GM12874 (cell line): ENCODE measurements at regions not wholly inside any gene's neighbourhood (a gene's known extent, or its start where the extent isn't known, plus 50 kb on each side); places are given as distances from the start of the nearest gene placed in this dataset.

Source experiments
- TF ChIP-seq, protein P1 (sequence below): IDR thresholded peaks from 2 replicates; pipeline ENCODE4 v1.5.1; 2011; ENCODE audit warnings: low read depth, mild to moderate bottlenecking, control low read depth, low read length, moderate library complexity; ENCODE audit not compliant: insufficient read depth

DNA sequence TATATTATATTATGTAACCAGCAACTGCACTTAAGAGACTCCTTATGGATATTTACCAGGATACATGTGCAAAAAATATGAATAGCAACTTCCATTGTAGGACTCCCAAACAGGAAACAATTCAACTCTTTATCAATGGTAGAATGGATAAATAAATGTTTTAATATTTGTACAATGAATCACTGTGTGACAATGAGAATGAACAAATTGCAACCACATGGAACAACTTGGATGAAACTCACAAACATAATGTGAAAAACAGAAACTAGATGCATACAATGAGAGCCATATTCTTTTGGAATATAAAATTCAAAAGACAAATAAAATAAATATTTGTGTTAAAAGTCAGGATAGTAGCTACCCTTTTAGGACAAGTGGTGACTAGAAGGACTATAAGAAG is 1015.7 kb downstream of the TECRL start:
- TF ChIP-seq, protein P1, sequence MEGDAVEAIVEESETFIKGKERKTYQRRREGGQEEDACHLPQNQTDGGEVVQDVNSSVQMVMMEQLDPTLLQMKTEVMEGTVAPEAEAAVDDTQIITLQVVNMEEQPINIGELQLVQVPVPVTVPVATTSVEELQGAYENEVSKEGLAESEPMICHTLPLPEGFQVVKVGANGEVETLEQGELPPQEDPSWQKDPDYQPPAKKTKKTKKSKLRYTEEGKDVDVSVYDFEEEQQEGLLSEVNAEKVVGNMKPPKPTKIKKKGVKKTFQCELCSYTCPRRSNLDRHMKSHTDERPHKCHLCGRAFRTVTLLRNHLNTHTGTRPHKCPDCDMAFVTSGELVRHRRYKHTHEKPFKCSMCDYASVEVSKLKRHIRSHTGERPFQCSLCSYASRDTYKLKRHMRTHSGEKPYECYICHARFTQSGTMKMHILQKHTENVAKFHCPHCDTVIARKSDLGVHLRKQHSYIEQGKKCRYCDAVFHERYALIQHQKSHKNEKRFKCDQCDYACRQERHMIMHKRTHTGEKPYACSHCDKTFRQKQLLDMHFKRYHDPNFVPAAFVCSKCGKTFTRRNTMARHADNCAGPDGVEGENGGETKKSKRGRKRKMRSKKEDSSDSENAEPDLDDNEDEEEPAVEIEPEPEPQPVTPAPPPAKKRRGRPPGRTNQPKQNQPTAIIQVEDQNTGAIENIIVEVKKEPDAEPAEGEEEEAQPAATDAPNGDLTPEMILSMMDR, result no peak

DNA sequence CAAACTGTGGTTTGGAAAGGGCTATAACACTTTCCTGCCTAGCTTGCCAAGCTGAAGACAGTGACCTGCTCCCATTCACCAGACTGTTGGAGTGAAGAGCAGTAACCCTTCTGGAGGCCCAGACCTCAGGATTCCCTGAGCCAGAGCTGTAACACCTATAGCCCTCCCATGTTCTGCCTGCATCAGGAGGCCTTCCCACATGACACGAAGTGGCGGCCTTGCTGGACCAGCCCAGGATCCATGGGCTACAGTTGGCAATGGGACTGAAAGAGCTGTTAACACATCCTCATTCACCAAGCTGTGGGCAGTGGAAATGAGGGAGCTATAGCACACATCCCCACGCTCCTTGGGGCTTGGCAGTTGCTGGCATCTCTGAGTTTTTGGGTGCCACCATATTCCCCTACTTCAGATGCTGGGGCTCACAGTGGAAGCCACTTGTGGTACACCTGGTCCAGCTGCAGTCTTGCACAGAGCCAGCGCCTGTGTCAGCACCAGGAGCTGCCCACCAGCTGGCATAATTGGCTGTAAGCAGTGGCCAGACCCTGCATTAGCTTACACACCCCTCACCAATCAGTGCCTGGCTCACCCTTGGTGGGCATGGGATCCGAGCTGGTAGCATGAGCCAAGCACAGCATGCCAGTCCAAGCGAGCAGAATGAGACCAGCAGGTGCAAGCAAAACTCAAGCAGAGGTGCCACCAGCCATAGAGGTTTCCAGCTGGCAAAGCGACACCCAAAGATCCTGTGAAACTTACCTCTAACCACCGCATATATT is 1029.3 kb downstream of the TECRL start:
- TF ChIP-seq, protein P1, result no peak

DNA sequence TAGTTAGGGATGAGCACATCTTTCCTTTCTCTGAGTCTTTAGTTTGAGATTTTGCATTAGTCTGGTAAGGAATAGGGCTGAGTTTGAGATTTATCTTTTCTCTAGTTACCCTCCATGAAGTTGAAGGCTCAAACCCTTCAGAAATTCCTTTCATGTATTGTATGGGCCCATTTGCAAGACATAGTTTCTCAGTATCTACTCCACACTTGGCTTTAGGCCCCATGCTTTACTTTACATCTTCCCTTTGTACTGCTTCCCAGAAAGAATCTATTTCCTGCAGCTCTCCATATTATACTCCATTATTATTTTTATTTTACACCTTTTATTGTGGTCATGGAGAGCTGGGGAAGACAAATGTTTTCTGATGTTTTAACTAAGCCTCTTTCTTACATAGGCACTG is 1038.2 kb downstream of the TECRL start:
- TF ChIP-seq, protein P1, result no peak

DNA sequence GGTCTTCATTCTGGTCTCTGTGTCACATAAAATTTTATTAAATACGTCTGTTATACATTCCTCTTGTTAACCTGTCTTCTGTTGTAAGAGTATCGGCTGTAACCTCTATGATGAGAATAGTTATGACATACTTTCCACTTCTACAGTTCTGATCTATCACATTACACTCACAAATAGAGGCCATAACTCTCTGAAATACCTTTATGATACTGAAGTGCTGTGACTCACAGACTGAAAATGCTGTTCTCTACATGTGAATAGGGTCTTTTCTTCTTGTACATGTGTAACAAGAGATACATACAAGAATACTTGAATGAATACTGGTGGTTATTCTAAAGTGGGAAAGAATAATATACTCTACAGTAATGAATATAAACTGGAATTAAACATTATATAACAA is 1047.6 kb downstream of the TECRL start:
- TF ChIP-seq, protein P1, result no peak

DNA sequence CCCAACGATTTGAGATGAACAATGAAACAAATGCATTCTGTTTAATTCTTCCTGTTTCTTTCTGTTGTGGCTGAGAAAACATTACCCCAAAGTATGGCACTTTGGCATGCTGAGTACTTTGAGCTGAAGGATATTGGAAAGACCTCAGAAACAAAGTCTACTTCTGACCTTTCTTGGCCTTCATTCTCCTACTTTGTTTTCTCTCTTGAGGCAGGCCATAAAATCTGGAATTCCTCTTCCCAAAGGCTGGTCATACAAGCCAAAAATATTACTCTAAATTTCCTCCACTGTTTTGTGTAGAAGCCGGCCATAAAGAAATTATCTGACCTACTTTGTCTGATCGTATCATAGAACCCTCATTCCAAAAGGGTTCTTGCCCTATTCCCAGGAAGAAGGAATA is 1048.2 kb downstream of the TECRL start:
- TF ChIP-seq, protein P1, result no peak

DNA sequence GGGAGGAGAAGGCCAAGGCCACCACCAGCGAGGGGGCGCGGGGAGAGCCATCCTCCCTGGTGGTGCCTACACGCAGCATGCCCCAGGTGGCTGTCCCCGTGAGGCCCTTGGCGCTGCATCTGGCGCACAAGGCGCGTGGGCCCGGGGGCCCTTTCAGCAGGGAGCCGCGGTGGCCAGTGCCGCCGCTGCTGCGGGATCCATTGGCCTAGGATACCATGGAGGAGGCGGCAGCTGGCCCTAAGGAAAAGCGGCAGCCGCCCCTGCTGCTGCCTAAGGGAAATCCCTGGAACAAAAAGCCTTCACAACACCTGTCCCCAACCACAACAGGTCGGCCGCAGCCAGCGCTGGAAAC is 1059.6 kb downstream of the TECRL start:
- TF ChIP-seq, protein P1, result no peak

DNA sequence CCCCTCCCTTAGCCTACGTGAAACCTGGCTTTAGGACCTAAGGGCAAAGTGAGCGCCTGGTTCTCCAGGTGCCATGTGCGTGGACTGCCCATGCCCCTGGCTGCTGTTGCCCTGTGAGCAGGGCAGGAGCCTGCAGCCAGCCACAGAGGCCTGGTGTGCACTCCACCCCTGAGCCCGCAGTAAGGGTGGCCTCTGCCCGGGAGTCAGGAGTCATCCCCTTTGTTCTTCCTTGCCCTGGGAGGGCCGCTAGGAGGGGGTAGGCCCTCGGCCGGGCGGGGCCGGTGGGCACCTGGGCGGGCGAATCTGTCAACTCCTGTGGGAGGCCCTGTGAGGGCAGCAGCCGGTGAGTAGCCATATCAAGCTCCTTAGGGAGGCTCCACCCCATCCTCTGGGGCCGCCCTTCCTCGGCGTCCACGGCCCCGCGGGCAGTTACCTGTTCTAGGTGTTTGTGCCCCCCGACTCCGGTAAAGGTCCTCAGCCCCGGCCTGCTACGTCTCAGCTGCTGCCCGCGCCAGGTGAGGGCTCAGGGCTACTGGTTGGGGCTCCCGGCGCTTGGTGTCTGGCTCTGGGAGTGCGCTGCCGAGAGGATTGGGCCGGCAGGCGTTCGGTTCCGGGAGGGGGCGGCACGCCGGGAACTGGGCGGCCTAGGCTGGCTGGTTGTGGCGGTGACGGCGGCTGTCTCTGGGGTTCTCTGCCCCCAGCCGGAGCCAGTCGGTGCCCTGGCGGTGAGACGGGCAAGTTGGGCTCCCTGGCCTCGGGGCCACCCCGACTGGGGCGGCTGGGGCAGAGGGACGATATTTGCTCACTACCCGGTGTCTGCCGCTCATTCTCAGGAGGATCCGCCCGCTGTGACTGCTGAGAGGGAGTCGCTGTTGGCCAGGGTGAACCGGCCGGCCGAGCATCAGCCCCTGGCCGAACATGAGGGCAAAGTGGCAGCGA is 1060.2 kb downstream of the TECRL start:
- TF ChIP-seq, protein P1, result no peak
